ENCODE measurements at regions not wholly inside any gene's neighbourhood (a gene's known extent, or its start where the extent isn't known, plus 50 kb on each side); places are given as distances from the start of the nearest gene placed in this dataset.

DNA sequence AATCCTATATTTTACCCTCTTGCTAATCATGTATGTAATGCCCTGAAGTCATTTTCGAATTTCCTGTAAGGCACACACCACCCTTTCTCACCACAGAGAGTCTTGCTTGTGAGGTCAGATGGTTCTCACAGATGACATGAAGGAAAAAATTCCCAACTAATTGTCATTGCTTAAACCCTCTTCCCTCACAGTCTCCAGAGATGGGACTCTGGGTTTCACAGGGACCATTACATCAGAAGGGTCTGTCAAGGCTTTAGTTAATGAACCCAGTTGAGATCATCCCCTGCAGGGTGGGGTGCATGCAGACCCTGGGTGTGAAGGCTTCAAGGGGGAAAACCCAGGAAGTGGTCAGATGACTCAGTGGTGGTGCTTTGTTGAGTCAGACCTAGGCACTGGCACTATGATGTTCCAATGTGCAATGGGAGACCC lies 229.6 kb downstream of the BCAT1 start:
- TF ChIP-seq GATA2 (IDR thresholded peaks at IDR 0.05; ENCODE audit: low read depth, low read length) (no peak), GATA3 (IDR thresholded peaks at IDR 0.05; ENCODE audit: low read depth, low read length) (no peak)

All from SH-SY5Y (cell line).